ENCODE measurements at regions not wholly inside any gene's neighbourhood (a gene's known extent, or its start where the extent isn't known, plus 50 kb on each side); places are given as distances from the start of the nearest gene placed in this dataset.
"Not testable (repeated sequence)": the region's sequence is repeated elsewhere in the genome, so short reads cannot be mapped to it uniquely, and the experiment has no call there.

DNA sequence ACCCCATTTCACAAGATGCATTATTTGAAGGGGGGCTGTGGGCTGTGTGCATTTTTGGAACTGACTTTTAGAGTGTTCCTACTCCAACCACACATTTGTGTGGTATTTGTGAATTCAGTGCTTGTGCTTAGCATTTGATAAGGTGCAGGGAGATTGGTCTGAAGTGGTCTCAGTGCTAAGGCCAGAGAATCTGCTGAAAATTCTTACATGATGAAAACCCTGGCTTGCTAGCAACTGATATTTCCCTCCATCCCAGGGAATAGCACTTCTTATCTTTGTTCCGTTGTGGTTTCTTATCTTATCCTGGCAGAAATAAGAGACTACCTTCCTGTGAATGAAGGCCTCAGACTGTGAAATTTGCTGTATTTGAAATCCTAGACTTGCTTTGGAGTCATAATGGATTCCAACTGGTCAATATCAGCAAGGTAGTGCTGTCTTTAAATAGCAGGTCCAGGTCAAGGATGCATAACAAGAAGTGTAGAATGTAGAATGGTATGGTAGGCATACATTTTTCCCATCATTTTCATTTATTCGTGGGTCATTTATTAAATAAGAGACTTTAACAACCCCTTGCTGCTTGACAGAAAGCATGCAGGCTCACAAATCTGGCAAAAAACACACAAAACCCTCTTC lies 986.9 kb downstream of the REEP3 start:
- no peak for DNase-seq (ENCODE audit: low read depth)

DNA sequence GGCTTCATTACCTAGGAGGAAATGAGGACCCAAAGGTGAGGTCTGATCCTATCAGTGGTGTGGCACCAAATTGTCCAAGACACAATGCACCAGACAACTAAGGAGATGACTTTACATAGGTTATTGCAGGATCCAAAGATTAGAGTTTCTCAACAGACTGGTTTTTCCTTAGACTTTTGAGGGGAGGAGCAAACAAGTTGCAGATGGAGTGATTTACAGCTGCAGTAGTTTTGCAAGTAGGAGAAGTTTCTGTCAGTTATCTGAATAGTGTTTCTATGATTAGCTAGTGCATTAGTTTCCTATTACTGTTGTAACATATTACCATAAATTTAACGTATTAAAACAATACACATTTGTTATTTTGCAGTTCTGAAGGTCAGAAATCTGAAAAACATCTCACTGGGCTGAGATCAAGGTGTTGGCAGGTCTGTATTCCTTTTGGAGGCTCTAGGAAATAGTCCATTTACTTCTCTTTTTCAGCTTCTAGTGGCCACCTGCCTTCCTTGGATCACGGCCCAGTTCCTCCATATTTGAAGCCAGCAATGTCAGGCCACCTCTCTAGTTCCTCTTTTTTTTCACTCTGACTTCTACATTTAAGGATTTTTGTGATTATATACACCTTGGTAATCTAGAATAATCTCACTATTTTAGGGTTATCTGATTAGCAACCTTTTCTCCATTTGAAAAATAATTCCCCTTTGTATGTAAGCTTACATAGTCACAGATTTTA lies 994.9 kb downstream of the REEP3 start:
- no peak for DNase-seq (ENCODE audit: low read depth)

DNA sequence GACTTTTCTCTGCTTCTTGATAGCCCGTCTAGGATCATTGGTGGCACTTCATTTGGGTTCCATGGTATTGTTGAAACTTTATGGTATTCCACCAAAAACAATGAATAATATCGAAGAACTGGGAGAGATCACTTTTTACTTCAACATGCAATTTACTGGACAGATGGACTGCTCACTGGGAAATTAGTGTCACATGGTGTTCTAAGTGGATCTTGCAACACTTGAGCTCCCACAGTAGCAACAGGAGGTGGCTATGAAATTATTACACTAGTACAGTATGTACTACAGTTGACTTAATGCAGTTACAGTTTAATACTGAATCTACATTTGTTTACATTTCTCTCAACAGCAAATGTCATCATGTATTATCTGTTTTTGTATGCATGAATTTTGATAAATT lies 997.3 kb downstream of the REEP3 start:
- no peak for DNase-seq (ENCODE audit: low read depth)

DNA sequence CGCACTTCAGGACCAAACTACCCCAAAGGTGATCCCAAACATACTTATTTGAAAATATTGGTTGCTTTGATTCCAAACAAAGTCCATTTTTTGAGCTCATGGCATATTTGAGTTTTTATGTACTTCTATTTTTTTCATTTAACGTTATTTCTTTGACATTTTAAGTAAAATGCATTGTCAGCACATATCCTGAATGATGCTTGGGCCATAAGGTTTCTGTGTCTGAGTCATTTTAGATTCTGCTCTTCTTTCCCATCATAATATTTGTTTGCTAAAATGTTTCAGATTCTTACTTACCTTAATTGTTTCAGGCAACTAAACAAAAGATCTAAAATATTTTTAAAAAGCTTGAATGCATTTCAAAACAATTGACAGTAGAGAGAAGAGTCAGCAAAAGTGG lies 998.2 kb downstream of the REEP3 start:
- DNase-seq (ENCODE audit: low read depth), result no peak

DNA sequence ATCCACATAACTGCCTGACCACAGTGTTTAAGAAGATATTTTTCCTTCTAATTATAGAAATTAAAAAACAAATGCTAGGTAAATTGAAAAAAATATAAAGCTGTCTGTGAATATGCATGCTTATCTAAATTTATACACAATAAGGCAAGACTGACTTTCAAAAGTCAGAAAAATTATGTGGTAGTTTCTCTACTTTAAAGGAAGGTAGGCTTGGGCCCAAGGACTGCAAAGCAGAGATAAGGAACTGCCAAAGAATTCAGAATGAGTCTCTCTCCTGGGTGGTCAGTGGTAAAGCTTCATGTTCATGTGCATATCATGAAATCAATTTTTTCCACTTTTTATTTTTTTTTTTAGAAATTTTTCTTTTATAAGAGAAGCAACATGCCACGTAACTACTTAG lies 998.6 kb downstream of the REEP3 start:
- no peak for DNase-seq (ENCODE audit: low read depth)

DNA sequence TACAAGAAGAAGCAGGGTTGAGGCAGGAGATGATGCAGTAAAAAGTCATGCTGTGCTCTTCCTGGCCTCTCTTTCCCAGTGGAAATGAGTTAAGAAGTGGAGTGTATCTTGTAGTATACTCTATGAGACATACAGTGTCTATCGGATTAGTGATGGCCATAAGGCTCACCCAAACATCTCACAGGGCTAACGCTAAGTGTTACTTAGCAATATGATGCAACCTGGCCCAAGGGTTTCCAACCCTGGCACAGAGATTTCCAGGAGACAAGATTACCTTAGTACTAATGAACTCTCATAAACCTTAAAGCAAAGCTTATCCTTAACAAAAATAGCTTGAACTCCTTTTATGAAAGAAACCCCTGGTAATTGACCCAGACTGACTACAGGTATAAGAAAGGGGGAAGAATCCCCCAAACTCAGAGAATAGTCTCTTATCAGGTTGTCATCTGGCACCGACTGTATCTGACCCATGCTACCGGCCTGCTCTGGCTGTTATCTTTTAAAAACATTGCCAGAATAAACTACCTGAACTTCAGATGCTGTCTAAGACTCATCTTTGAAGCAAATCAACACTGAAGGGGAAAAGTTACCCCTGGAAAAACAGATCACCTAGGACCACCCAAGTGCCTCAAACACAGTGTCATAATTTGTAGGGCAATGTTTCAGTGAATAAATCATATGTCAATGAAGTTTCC lies 1002.0 kb downstream of the REEP3 start:
- DNase-seq (ENCODE audit: low read depth), result no peak

DNA sequence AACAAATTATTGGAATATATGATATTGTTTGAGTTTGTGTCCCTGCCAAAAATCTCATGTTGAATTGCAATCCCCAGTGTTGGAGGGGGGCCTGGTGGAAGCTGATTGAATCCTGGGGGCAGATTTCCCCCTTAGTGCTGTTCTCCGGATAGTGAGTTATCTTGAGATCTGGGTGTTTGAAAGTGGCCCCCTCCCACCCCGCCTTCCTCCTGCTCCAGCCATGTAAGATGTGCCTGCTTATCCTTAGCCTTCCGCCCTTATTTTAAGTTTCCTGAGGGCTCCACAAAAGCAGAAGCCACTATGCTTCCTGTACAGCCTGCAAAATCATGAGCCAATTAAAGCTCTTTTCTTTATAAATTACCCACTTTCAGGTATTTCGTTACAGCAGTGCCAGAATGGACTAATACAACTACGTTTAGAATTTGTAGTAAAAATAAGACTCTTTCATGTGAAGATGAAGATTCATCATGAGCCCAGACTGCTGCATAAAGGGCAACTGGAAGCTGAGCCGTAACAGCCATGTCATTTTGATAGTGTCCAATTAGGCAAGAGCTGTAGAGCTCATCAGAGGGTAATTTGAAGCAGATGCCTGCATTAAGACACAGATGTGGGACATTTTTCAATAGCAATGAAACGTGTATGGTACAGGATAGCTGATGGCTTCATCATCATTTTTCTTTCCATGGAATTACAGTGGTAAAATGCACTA lies 1007.2 kb downstream of the REEP3 start:
- no peak for DNase-seq (ENCODE audit: low read depth)

DNA sequence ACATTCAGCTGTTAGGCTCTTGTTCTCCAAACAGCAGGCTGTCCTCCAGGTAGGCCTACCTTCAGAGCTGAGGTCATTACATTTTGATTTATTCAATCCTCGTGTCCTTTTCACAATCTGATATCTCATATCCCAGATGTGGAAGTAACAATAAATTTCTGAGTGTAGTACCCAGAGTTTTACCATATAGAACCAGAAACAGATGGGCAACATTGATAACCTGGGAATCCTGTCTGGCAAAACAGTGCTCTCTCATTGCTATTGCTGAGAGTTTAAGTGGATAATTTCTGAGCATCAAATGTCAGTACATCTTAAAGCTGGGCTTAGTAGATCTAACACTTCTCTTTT lies 1007.8 kb downstream of the REEP3 start:
- no peak for DNase-seq (ENCODE audit: low read depth)

DNA sequence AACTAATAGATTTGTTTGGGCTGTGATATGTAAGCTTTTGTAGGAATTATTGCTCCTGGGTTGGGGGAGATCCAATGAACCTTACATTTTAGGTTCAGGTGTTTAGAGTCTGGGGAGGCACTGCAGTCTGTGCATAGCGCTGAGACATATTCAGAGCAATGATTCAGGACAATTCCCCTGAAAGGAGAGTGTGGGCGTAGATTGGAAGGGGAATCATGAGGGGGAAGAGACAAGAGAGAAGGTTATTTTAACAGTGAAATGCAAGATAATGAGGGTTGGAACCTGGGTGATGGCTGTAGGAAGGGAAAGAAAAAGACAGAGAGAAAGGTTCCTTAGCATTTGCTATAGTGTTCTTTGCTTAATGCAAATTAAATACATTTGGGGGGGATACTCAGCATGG lies 1013.4 kb downstream of the REEP3 start:
- DNase-seq (ENCODE audit: low read depth), result no peak

DNA sequence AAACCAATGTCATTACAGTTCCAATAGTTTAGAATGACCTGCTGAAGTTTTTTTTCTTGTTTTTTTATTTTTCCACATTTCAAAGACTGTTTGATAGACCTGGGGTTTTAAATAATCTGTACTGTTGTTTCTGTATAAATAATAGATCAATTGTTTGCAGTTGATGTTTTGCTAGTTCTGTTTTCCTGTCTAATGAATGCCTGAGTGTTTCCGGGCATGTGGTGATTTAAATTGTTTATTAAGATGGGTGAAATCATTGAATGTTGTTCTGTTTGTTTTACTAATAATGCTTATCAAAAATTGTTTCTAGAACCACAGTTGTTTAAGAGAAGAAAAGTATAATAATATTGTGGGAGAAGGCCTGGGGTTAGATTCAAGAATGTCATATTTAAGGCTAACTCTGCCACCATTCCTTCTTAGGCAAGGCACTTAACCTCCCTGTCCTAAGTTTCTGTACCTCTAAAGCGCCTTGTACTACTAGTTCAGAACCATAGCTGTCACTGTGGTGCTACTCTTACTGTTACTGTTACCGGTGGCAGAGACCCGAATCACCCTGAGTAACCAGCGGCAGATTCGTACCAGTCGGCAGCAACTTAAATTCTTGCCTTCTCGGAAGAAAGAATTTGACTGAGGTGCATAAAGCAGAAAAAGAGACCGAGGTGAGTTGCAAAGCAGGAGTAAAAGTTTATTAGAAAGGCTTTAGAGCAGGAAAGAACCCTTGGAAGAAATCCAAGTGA lies 1014.1 kb downstream of the REEP3 start:
- DNase-seq (ENCODE audit: low read depth), result no peak

DNA sequence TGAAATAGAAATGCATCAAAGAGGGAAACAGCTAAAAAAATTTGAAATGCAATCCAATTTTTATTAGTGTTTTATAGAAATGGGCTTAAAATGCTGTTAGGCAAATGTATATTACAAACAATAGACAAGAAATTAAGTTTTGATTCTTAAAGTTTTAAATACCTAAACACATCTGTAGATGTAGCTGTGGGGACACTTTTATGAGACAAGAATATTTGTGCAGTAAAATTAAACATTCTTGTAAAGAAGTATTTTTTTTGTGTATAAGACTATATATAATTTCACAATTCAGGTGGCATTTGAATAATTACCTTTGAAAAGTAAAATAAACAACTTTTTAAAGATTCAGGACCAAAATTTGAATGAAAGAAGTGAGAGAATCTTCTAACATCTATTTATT lies 1015.9 kb downstream of the REEP3 start:
- no peak for DNase-seq (ENCODE audit: low read depth)

DNA sequence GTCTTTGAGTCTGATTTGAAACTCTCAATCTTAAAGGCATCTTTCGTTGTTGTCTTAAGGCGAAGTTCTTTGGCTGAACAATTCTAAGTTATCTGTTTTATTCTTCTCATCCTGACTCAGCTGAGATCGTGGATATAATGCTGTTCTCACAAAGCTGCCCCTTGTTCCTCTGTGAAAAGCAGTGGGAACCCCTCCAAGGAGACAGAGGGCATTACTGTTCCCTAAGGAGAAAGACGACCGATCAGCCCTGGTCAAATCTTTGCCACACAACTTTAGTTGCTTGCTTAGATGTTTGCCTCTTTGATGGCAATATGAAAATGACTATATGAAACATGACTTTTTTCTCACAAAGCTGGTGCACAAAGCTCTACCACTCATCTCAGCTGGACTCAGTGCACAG lies 1016.7 kb downstream of the REEP3 start:
- DNase-seq (ENCODE audit: low read depth), result no peak

DNA sequence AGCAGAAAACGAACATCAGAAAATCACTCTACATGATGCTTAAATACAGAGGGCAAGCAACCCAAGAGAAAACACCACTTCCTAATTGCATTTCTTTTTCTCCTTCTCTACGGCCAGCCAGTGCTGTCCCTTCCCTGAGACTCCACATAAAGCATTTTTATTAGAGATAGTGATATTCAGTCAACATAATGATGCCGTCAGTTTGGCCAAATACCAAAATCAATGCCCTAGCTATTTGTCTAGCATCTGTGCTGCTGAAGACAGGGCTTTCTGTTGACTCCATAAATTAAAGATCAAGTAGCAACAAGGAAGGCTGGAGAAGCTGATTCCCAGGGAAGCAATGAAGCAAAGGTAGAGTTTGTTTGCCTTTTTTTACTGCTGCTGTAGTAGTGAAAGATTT lies 1024.9 kb downstream of the REEP3 start:
- no peak for DNase-seq (ENCODE audit: low read depth)

DNA sequence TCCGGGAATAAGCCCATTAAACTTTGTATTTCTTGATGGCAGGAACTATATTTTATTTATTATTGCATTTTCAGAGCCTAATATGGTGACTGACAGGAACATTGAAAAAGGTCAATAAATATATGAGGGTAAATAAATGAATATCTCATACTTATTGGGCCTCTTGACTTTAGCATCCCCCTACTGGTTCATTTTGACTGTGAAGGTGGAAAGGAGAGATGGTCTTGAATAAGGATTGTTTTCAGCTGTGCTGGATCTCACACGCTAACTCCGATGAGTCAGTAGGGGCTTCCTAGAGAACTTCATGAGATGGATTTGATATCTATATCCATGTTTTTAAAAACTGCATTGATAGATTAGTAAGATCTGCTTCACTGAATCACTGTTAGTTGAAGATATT lies 1026.0 kb downstream of the REEP3 start:
- no peak for DNase-seq (ENCODE audit: low read depth)

DNA sequence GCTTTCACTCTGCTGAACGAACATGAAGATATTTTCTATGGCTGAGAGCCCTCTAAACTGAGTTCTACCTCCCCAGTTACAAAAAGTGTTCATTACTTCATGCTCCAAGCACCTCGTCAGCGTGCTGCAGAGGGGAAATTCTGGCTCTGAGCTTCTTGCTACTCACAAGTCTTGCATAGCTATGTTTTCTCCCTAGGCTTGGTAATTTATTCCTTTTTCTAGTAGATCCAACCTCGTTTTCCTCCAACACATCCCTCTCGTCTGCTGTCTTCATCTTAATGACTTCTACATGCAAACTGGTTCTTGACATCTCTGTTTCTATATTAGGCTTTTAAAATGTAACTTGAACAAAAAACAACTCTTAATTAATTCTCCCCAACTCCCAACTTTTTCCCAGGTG lies 1034.5 kb downstream of the REEP3 start:
- DNase-seq (ENCODE audit: low read depth), result no peak

DNA sequence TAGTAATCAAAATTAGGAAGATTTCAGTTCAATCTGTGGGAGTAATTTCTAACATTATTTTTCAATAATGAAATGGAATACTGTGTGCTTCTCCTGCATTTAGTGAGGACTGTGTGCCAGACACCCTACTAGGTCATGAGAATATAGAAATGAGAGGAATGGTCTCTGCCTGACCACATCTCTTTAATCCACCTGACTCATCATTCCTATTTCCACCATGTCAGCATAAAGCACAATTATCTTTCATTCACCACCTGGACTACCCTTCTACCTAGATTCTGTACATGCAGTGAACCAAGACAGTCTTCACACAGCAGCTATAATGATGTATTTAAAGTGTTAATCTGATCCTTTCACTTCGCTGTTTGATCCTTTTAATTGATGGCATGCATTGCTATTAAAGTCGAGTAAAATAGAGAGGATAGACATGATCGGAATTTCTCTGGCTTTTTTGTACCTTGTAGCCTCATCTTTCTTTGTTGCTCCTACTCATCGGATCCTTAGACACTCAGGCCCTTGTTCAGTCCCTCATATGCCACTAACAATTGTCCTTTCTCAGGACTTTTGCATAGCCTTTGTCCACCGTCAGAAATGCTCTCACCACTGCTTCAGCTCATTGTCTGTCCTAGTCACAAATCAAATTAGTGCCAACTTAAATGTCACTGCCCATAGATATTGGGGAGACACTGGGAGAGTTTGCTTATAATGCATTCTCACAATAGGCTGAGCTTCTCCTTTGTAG lies 1037.1 kb downstream of the REEP3 start:
- DNase-seq (ENCODE audit: low read depth), result no peak

DNA sequence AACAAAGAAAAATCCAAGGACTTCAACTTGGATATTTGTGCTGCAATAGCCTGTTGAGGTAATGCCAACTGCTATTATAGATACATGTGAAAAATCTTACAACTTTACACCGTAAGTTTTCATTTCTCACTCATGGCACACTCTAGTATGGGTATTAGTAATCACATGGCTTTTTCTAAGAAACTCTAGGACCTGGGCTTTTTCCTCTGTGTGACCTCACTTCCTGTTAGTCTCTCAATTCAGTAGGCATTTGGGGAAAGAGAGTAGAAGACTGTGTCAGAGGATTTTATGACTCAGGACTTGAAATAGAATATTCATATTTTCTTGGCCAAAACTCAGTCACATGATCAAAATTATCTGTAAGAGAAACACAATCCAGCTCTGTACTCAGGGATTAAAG lies 1049.9 kb downstream of the REEP3 start:
- DNase-seq (ENCODE audit: low read depth), result no peak

DNA sequence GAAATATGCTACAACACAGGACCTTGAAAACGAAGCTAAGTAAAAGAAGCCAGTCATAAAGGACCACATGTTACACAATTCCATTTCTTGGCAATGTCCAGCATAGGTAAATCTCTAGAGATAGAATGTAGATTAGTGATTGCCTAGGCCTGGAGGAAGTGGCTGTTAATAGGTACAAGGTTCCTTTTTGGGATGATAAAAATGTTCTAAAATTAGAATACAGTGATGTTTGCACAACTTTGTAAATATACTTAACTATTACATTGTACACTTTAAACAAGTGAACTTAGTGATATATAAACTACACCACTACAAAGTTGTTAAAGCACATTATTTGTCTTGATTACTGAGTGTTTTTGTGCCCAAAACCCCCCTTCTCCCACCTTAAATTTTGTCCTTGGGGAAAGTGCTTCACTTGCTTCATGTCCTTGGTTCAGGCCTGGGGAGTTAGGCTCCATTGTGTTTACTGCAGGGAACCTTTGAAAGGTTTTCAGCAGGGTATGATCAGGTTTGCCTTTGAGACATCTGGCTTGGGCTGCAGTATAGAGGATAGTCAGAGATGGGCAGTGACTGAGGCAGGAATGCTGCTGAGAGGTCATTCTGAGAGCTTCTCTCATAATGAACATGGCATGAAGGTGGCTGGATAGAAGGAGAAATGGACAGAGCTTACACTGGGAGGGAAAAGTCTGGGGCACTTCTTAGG lies 1052.6 kb downstream of the REEP3 start:
- DNase-seq (ENCODE audit: low read depth), result no peak

DNA sequence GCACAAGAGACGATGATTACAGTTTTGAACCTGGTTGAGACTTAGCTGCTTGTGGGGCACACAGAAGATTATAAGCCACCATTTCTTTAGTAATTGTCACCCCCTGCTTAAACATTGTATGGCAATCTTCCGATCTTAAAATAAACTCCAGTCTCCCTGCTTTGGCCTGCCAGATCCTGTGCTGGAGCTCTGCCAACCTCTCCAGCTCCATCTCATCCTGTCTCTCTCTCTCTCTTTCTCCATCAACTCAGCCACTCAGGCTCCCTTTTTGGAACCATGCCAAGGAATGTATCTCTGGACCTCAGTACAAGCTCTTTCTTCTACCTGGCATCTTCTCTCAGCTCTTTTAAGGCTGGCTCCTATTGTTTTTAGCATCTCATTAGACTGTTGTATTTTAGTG lies 1053.2 kb downstream of the REEP3 start:
- no peak for DNase-seq (ENCODE audit: low read depth)

DNA sequence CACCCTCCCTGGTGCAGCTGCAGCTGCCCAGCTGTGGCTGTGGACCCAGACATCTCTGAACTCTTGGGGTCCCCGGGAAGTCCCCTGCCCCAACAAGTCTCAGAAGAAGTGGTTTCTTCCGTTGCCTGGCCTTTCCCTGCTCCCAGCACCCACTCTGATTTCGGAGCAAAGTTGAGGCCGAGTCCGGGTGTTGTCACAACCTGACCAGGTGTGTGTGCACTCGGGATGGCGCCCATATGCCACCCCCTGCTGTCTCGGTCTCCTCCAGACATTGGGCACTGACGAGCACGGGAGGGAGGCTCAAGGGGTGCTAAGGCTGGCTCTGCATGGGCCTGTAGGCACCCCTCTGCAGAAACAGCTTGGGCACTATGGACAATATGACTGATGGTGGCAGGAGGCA lies 1055.3 kb downstream of the REEP3 start:
- no peak for DNase-seq (ENCODE audit: low read depth)

DNA sequence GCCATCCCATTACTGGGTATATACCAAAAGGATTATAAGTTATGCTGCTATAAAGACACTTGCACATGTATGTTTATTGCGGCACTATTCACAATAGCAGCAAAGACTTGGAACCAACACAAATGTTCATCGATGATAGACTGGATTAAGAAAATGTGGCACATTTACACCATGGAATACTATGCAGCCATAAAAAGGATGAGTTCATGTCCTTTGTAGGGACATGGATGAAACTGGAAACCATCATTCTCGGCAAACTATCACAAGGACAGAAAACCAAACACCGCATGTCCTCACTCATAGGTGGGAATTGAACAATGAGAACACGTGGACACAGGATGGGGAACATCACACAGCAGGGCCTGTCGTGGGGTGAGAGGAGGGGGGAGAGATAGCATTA lies 1057.6 kb downstream of the REEP3 start:
- not testable (repeated sequence) for DNase-seq (ENCODE audit: low read depth)

Data from fibroblast of the conjunctiva (primary cell).